ENCODE measurements at regions not wholly inside any gene's neighbourhood (a gene's known extent, or its start where the extent isn't known, plus 50 kb on each side); places are given as distances from the start of the nearest gene placed in this dataset.
"Not testable (repeated sequence)": the region's sequence is repeated elsewhere in the genome, so short reads cannot be mapped to it uniquely, and the experiment has no call there.

GRCh38 chr21:34276711-34277425 is 86.9 kb upstream of the KCNE2 start:
- DNase-seq = no peak

GRCh38 chr21:34278451-34278850 is 85.4 kb upstream of the KCNE2 start:
- no peak for DNase-seq

GRCh38 chr21:34279285-34279684 is 84.5 kb upstream of the KCNE2 start:
- no peak for DNase-seq

GRCh38 chr21:34279883-34280282 is 83.9 kb upstream of the KCNE2 start:
- no peak for DNase-seq

GRCh38 chr21:34280389-34280795 is 83.4 kb upstream of the KCNE2 start:
- no peak for DNase-seq

- DNase-seq = no peak
Observed at GRCh38 chr21:34280959-34281358, 82.8 kb upstream of the KCNE2 start.

GRCh38 chr21:34282223-34282622 is 81.6 kb upstream of the KCNE2 start:
- no peak for DNase-seq

- no peak for DNase-seq
Observed at GRCh38 chr21:34284666-34285065, 79.1 kb upstream of the KCNE2 start.

- DNase-seq = not testable (repeated sequence)
Observed at GRCh38 chr21:34288042-34288441, 75.8 kb upstream of the KCNE2 start.

GRCh38 chr21:34289856-34290255 is 74.0 kb upstream of the KCNE2 start:
- no peak for DNase-seq

GRCh38 chr21:34296878-34297277 is 66.9 kb upstream of the KCNE2 start:
- no peak for DNase-seq

- DNase-seq = no peak
Observed at GRCh38 chr21:34298534-34299167, 65.2 kb upstream of the KCNE2 start.

GRCh38 chr21:34299168-34299539 is 64.7 kb upstream of the KCNE2 start:
- DNase-seq = no peak

GRCh38 chr21:34302521-34302920 is 61.3 kb upstream of the KCNE2 start:
- no peak for DNase-seq

- no peak for DNase-seq
Observed at GRCh38 chr21:34305605-34306604, 57.9 kb upstream of the KCNE2 start.

GRCh38 chr21:34307991-34308532 is 55.7 kb upstream of the KCNE2 start:
- no peak for DNase-seq

- no peak for DNase-seq
Observed at GRCh38 chr21:34311561-34312330, 52.1 kb upstream of the KCNE2 start.

GRCh38 chr21:34313116-34313515 is 50.7 kb upstream of the KCNE2 start:
- DNase-seq = no peak

All from hematopoietic multipotent progenitor cell treated with erythropoietin and hydrocortisone succinate and interleukin-3 and kit ligand, for 8 days (in vitro differentiated cells).